Osteocyte (in vitro differentiated cells): ENCODE measurements at regions not wholly inside any gene's neighbourhood (a gene's known extent, or its start where the extent isn't known, plus 50 kb on each side); places are given as distances from the start of the nearest gene placed in this dataset.

Experiments used
- DNase-seq: peaks from one replicate; pipeline ENCODE4 v3.0.0; 2021; ENCODE audit warnings: mixed read lengths; ENCODE audit not compliant: unreplicated experiment; ENCODE audit errors: extremely low spot score
- H3K27ac Mint-ChIP-seq: one replicate; pipeline ENCODE4 v1.8.0; 2021; ENCODE audit warnings: mild to moderate bottlenecking, mixed read lengths; ENCODE audit not compliant: unreplicated experiment
- H3K27me3 Mint-ChIP-seq: one replicate; pipeline ENCODE4 v1.8.0; 2021; ENCODE audit warnings: mixed read lengths; ENCODE audit not compliant: unreplicated experiment
- H3K36me3 Mint-ChIP-seq: one replicate; pipeline ENCODE4 v1.8.0; 2021; ENCODE audit warnings: mixed read lengths; ENCODE audit not compliant: unreplicated experiment
- H3K4me1 Mint-ChIP-seq: one replicate; pipeline ENCODE4 v1.8.0; 2021; ENCODE audit warnings: mixed read lengths; ENCODE audit not compliant: unreplicated experiment
- H3K4me3 Mint-ChIP-seq: one replicate; pipeline ENCODE4 v1.8.0; 2021; ENCODE audit warnings: mild to moderate bottlenecking, moderate library complexity, mixed read lengths; ENCODE audit not compliant: unreplicated experiment
- H3K9me3 Mint-ChIP-seq: one replicate; pipeline ENCODE4 v1.8.0; 2021; ENCODE audit warnings: mixed read lengths; ENCODE audit not compliant: unreplicated experiment
- CTCF ChIP-seq: fragments of 200-600 bp; sonication (generic); IDR thresholded peaks from 2 replicates; pipeline ENCODE4 v1.5.0; 2021; ENCODE audit warnings: antibody characterized with exemption, mild to moderate bottlenecking, moderate library complexity

DNA sequence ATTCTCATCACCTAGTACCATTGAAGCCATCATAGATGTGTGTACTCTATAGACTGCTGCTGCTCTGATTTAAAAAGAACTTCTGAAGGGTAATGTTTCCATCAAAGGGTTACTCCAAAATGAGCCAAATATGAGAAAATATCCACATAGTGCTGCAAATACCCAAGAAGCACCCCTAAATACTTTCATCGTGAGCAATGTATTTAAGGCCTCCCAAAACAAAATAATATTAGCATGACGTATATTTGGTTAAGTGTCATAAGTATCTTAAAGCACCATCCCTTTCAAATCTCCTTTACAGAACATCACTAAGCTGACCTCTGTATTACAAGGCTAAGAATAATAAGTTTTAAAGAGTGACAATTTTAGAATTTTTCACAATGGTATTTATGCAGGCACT, 421.8 kb downstream of the MTRR start:
- Mint-ChIP-seq H3K9me3 (no peaks in the 10 kb centered on the region), H3K36me3 (no peaks in the 10 kb centered on the region), H3K27me3 (peaks cover 5% of the 10 kb centered on the region), H3K4me3 (no peak overlapping the region), H3K4me1 (no peaks in the 10 kb centered on the region), H3K27ac (no peak overlapping the region)
- TF ChIP-seq CTCF: no peak
- DNase-seq: no peak

DNA sequence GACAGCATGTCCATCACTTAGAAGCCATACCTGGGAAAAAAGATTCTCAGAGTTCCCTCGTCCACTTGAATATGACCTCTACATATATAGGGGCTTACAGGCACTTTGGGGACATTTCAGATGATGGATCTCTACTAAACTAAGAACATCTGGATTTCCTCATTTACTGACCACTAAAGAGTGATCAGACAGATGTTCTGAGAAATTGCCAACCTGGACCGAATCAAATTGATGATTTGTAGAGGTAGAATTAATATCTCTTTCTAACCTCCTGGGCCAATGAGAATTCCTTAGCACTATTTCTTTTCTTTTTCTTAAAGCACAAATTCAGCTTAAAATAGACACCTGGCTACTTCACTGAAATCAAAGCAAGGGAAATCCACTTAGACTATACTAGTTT, 422.7 kb downstream of the MTRR start:
- TF ChIP-seq CTCF: no peak
- no peak overlapping the region for H3K4me3 Mint-ChIP-seq
- no peak for DNase-seq
- no peaks in the 10 kb centered on the region for H3K4me1 Mint-ChIP-seq
- no peaks in the 10 kb centered on the region for H3K9me3 Mint-ChIP-seq
- H3K27me3 Mint-ChIP-seq: peaks cover 5% of the 10 kb centered on the region
- no peaks in the 10 kb centered on the region for H3K36me3 Mint-ChIP-seq
- no peak overlapping the region for H3K27ac Mint-ChIP-seq

DNA sequence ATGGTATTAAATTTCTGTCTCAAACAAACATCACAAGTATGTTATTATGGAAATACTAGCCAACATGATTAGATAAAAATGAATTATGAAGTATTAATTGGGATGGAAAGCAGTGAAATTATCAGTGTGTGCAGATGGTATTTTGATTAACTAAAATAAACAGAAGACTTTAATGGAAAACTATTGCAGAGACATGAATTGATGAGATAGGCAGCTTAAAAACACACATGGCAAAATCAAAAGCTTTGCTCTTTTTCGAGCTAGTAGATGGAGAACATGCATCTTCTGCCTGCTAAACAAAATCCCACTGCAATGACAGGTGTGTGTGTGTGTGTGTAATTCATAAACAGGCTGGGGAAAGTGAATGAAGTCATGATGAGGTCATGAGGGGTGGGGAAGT, 426.2 kb downstream of the MTRR start:
- H3K27me3 Mint-ChIP-seq: no peaks in the 10 kb centered on the region

GRCh38 chr5:8299716-8300115, 430.8 kb downstream of the MTRR start:
- no peak for TF ChIP-seq CTCF
- DNase-seq: no peak
- Mint-ChIP-seq H3K4me3 (no peak overlapping the region), H3K36me3 (no peaks in the 10 kb centered on the region), H3K4me1 (no peaks in the 10 kb centered on the region), H3K9me3 (no peaks in the 10 kb centered on the region), H3K27me3 (no peaks in the 10 kb centered on the region), H3K27ac (no peak overlapping the region)

More for the DNA sequence above, 426.2 kb downstream of the MTRR start:
- H3K4me3 Mint-ChIP-seq: no peak overlapping the region
- no peak for DNase-seq
- no peak for TF ChIP-seq CTCF
- no peaks in the 10 kb centered on the region for H3K9me3 Mint-ChIP-seq
- H3K4me1 Mint-ChIP-seq: no peaks in the 10 kb centered on the region
- H3K27ac Mint-ChIP-seq: no peak overlapping the region
- no peaks in the 10 kb centered on the region for H3K36me3 Mint-ChIP-seq

DNA sequence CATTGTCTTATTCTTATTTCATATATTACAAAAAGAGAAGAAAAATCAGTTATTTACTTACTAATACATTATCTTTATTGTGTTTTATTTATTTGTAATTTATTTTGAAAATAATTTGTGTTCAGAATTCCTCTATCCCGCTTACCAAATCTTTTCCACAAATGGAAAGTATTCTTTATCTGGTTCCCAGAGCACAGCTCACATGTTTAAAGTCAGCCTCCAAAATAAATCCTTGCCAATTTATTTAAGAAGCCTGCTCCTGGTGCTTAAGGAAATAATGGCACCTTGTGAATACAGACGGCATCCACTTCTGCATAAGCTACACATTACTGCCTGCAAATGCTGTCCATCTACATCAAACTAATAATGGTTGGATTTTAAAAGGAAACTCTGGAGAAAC, 435.4 kb downstream of the MTRR start:
- H3K9me3 Mint-ChIP-seq: peaks cover 1% of the 10 kb centered on the region
- no peak overlapping the region for H3K27ac Mint-ChIP-seq
- no peak overlapping the region for H3K4me3 Mint-ChIP-seq
- no peaks in the 10 kb centered on the region for H3K36me3 Mint-ChIP-seq
- TF ChIP-seq CTCF: no peak
- no peaks in the 10 kb centered on the region for H3K4me1 Mint-ChIP-seq
- no peak for DNase-seq
- no peaks in the 10 kb centered on the region for H3K27me3 Mint-ChIP-seq
